Spleen (tissue), 11 donors: ENCODE measurements at regions not wholly inside any gene's neighbourhood (a gene's known extent, or its start where the extent isn't known, plus 50 kb on each side); places are given as distances from the start of the nearest gene placed in this dataset.

ENCODE experiments used
- DNase-seq: peaks from one replicate; pipeline ENCODE4 v3.0.0-alpha.2; 2020
- H3K27ac ChIP-seq, 8 donors: fragments of 200-600 bp; sonication (generic) in 7 of 8; 1 replicate in 4 of 8; 2 replicates in 4 of 8; pipeline versions ENCODE4 v1.5.0 to v1.8.0; 2016 to 2021; ENCODE audit warnings: inconsistent platforms in 4 of 8, mild to moderate bottlenecking in 4 of 8, moderate library complexity in 1 of 8
- H3K27me3 ChIP-seq, 7 donors: fragments of 200-600 bp; sonication (generic) in 6 of 7; replicated peaks in 1 of 7; 1 replicate in 4 of 7; 2 replicates in 3 of 7; pipeline versions ENCODE4 v1.5.0 to v1.8.0; 2016 to 2021; ENCODE audit warnings: inconsistent platforms in 3 of 7, mild to moderate bottlenecking in 1 of 7
- H3K36me3 ChIP-seq, 6 donors: fragments of 200-600 bp; sonication (generic) in 5 of 6; 1 replicate in 4 of 6; 2 replicates in 2 of 6; pipeline versions ENCODE4 v1.5.0 to v1.8.0; 2016 to 2021; ENCODE audit warnings: inconsistent platforms in 2 of 6
- H3K4me1 ChIP-seq, 6 donors: fragments of 200-600 bp; sonication (generic) in 5 of 6; 1 replicate in 3 of 6; 2 replicates in 3 of 6; pipeline versions ENCODE4 v1.5.0 to v1.8.0; 2016 to 2021; ENCODE audit warnings: inconsistent platforms in 3 of 6
- H3K4me3 ChIP-seq, 8 donors: fragments of 200-600 bp; sonication (generic) in 7 of 8; 1 replicate in 4 of 8; 2 replicates in 4 of 8; pipeline versions ENCODE4 v1.5.0 to v1.8.0; 2016 to 2021; ENCODE audit warnings: inconsistent platforms in 4 of 8, mild to moderate bottlenecking in 4 of 8, moderate library complexity in 2 of 8
- H3K9me3 ChIP-seq, 8 donors: fragments of 200-600 bp; sonication (generic) in 7 of 8; 1 replicate in 4 of 8; 2 replicates in 4 of 8; pipeline versions ENCODE4 v1.5.0 to v1.8.0; 2016 to 2021; ENCODE audit warnings: inconsistent platforms in 4 of 8
- CTCF ChIP-seq, 11 experiments: fragments of 200-600 bp in 7 of 11; fragments of 450-650 bp in 4 of 11; sonication (generic) in 4 of 11; IDR thresholded peaks in 8 of 11; conservative IDR thresholded peaks in 3 of 11; 1 replicate in 7 of 11; 2 replicates in 4 of 11; pipeline versions ENCODE4 v1.4.0 to v1.8.0; 2016 to 2021; ENCODE audit warnings: antibody characterized with exemption in 11 of 11, inconsistent platforms in 4 of 11, mild to moderate bottlenecking in 1 of 11
- POLR2A ChIP-seq, 3 donors: fragments of 450-650 bp; IDR thresholded peaks; one replicate each; pipeline ENCODE4 v1.5.1; 2017; ENCODE audit warnings: antibody characterized with exemption in 3 of 3, mild to moderate bottlenecking in 1 of 3
- POLR2AphosphoS5 ChIP-seq, 3 donors: sonication (generic); formaldehyde crosslinking; IDR thresholded peaks; one replicate each; pipeline ENCODE4 v1.5.1; 2017; ENCODE audit warnings: antibody characterized with exemption in 3 of 3
- WGBS, 5 donors: extraction: QIAGEN DNeasy Blood & Tissue Kit in 3 of 5; methylation state at CpG; one replicate each; pipeline versions ENCODE4 v1.1.5 to v1.1.7; 2013 to 2018; 5-methylcytosine and 5-hydroxymethylcytosine counted together
- intact Hi-C: fragments of 100-400 bp; cut with DNase I; formaldehyde crosslinking; loops from one replicate; pipeline ENCODE4 v1.15.0; 2023; ENCODE audit warnings: low total_unique reads
- donor health status: healthy with polysubstance abuse.
- donor health status: DM: no; HTN: no; CAD: no; lungs with moderate emphysema.
- donor health status: DM: no; HTN: no; CAD: no.
- donor health status: Bipolar disorder and iron deficiency.
- donor health status: healthy.
- donor health status: DM: no; HTN: no; CAD: no.
- donor health status: DM: yes; HTN: yes; CAD: no.

- Histone ChIP-seq H3K4me1 (no peaks in the 10 kb centered on the region), H3K9me3 (peaks cover 0 to 16% (median 3%) of the 10 kb centered on the region in 8 donors), H3K4me3 (no peak overlapping the region), H3K27me3 (no peaks in the 10 kb centered on the region), H3K27ac (no peak overlapping the region), H3K36me3 (no peaks in the 10 kb centered on the region)
- DNase-seq = no peak
- 32 to 88% (median 79%) methylated on average over 1 of the region's 1 CpG for WGBS, 5 donors
- TF ChIP-seq POLR2AphosphoS5 (IDR thresholded peaks at IDR 0.05) (no peak), CTCF (IDR thresholded peaks at IDR 0.05 in 8 of 11, conservative IDR thresholded peaks at IDR 0.05 in 3 of 11) (no peak), POLR2A (IDR thresholded peaks at IDR 0.05) (no peak)
- intact Hi-C loops = no loop called here
These were observed 272.0 kb downstream of the DMRTA1 start for GRCh38 chr9:22718653-22719052.

GRCh38 chr9:22722492-22722891 lies 275.9 kb downstream of the DMRTA1 start:
- intact Hi-C loops = no loop called here
- no peak overlapping the region for H3K4me3 ChIP-seq
- no peaks in the 10 kb centered on the region for H3K27me3 ChIP-seq
- H3K36me3 ChIP-seq = no peaks in the 10 kb centered on the region
- DNase-seq = no peak
- 70 to 80% (median 73%) methylated on average over 2 of the region's 2 CpGs for WGBS, 5 donors
- TF ChIP-seq CTCF (IDR thresholded peaks at IDR 0.05 in 8 of 11, conservative IDR thresholded peaks at IDR 0.05 in 3 of 11) (no peak), POLR2A (IDR thresholded peaks at IDR 0.05) (no peak), POLR2AphosphoS5 (IDR thresholded peaks at IDR 0.05) (no peak)
- H3K9me3 ChIP-seq = peaks cover 0 to 15% (median 7%) of the 10 kb centered on the region in 8 donors
- no peak overlapping the region for H3K27ac ChIP-seq
- no peaks in the 10 kb centered on the region for H3K4me1 ChIP-seq

GRCh38 chr9:22731786-22732185 lies 285.2 kb downstream of the DMRTA1 start:
- Histone ChIP-seq H3K4me1 (no peaks in the 10 kb centered on the region), H3K36me3 (no peaks in the 10 kb centered on the region), H3K4me3 (no peak overlapping the region), H3K27ac (no peak overlapping the region), H3K27me3 (no peaks in the 10 kb centered on the region), H3K9me3 (peaks cover 0 to 19% (median 0%) of the 10 kb centered on the region in 8 donors)
- no peak for DNase-seq
- intact Hi-C loops = no loop called here
- no peak for TF ChIP-seq POLR2A (IDR thresholded peaks at IDR 0.05)
- WGBS, 5 donors = 73 to 84% (median 78%) methylated on average over 3 of the region's 3 CpGs

DNA sequence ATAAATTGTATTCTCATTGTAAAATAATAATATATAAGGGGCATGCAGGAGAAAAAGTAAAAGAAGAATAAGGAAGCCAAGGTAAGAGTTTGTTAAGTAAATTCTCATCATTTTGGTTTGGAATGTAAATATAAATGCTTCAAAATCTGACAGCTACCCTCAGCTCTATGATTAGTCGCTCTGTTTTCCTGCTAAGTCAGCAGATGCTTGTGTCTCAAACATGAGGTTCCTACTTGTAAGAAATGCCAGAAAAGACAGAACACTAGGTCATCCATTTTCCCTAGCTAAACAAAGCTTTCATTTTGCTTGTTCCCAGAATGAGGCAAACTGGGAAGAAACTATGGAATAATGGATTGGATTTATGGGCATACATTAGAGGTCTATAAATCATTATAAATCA lies 293.1 kb downstream of the DMRTA1 start:
- Histone ChIP-seq H3K36me3 (no peaks in the 10 kb centered on the region), H3K27ac (no peak overlapping the region), H3K4me3 (no peak overlapping the region), H3K27me3 (no peaks in the 10 kb centered on the region), H3K9me3 (peaks cover 0 to 36% (median 6%) of the 10 kb centered on the region in 8 donors), H3K4me1 (no peaks in the 10 kb centered on the region)
- DNase-seq = no peak
- WGBS, 5 donors = 56 to 82% (median 71%) methylated on average over 1 of the region's 1 CpG
- no peak for TF ChIP-seq POLR2A (IDR thresholded peaks at IDR 0.05)
- TF ChIP-seq POLR2AphosphoS5 (IDR thresholded peaks at IDR 0.05) = no peak
- no peak for TF ChIP-seq CTCF (IDR thresholded peaks at IDR 0.05 in 8 of 11, conservative IDR thresholded peaks at IDR 0.05 in 3 of 11)
- intact Hi-C loops = no loop called here

- no peak for TF ChIP-seq CTCF (IDR thresholded peaks at IDR 0.05 in 8 of 11, conservative IDR thresholded peaks at IDR 0.05 in 3 of 11)
- no peak for TF ChIP-seq POLR2AphosphoS5 (IDR thresholded peaks at IDR 0.05)
- TF ChIP-seq POLR2A (IDR thresholded peaks at IDR 0.05) = no peak
- H3K9me3 ChIP-seq = peaks cover 0 to 36% (median 6%) of the 10 kb centered on the region in 8 donors
- intact Hi-C loops = no loop called here
- WGBS, 5 donors = 52 to 76% (median 60%) methylated on average over 1 of the region's 1 CpG
- no peak overlapping the region for H3K4me3 ChIP-seq
- no peak for DNase-seq
- no peaks in the 10 kb centered on the region for H3K36me3 ChIP-seq
- no peak overlapping the region for H3K27ac ChIP-seq
- H3K4me1 ChIP-seq = no peaks in the 10 kb centered on the region
- H3K27me3 ChIP-seq = no peaks in the 10 kb centered on the region
These were observed 294.2 kb downstream of the DMRTA1 start for GRCh38 chr9:22740781-22741180.
